WTC11 (cell line): ENCODE measurements at regions not wholly inside any gene's neighbourhood (a gene's known extent, or its start where the extent isn't known, plus 50 kb on each side); places are given as distances from the start of the nearest gene placed in this dataset.

Experiments used
- ATAC-seq: fragments of 200-7000 bp; cut with Tn5 transposase; 2 replicates; pipeline ENCODE4 v1.10.0; 2021; ENCODE audit warnings: mild to moderate bottlenecking, moderate library complexity
- CTCF ChIA-PET: fragments of 300-600 bp; sonication (Branson Sonifier 250); formaldehyde crosslinking; loops from one replicate; lab custom pipeline; 2021; ENCODE audit warnings: antibody characterized with exemption; lab: Charles Lee
- POLR2A ChIA-PET: fragments of 350-600 bp; sonication (Branson Sonifier 250); formaldehyde crosslinking; loops from one replicate; lab custom pipeline; 2021; ENCODE audit warnings: antibody characterized with exemption; lab: Charles Lee
- DNase-seq: peaks from one replicate; pipeline ENCODE4 v3.0.0; 2021; ENCODE audit warnings: low spot score
- H3K27ac Mint-ChIP-seq: 2 replicates; pipeline ENCODE4 v1.8.0; 2021; ENCODE audit warnings: mixed read lengths
- H3K27me3 Mint-ChIP-seq: 2 replicates; pipeline ENCODE4 v1.8.0; 2021; ENCODE audit warnings: low read depth, mild to moderate bottlenecking, moderate library complexity, mixed read lengths
- H3K36me3 Mint-ChIP-seq: 2 replicates; pipeline ENCODE4 v1.8.0; 2021; ENCODE audit warnings: mixed read lengths
- H3K4me1 Mint-ChIP-seq: 2 replicates; pipeline ENCODE4 v1.8.0; 2022; ENCODE audit warnings: mixed read lengths
- H3K4me3 Mint-ChIP-seq: 2 replicates; pipeline ENCODE4 v1.8.0; 2021; ENCODE audit warnings: mild to moderate bottlenecking, moderate library complexity, mixed read lengths
- H3K9me3 Mint-ChIP-seq: 2 replicates; pipeline ENCODE4 v1.8.0; 2021; ENCODE audit warnings: mixed read lengths
- AFF4 ChIP-seq: sonication (generic); formaldehyde crosslinking; IDR thresholded peaks from 2 replicates; pipeline ENCODE4 v1.8.1; 2023; ENCODE audit warnings: mild to moderate bottlenecking, missing genetic modification reagents, borderline replicate concordance
- AR ChIP-seq: fragments of 250-450 bp; sonication (Bioruptor Pico); IDR thresholded peaks from 2 replicates; pipeline ENCODE4 v1.9.0; 2021; ENCODE audit warnings: mild to moderate bottlenecking
- CBFB ChIP-seq: sonication (generic); formaldehyde crosslinking; IDR thresholded peaks from 2 replicates; pipeline ENCODE4 v1.8.1; 2022; ENCODE audit warnings: mild to moderate bottlenecking, low read depth, missing genetic modification reagents
- E2F1 ChIP-seq: sonication (generic); formaldehyde crosslinking; IDR thresholded peaks from 2 replicates; pipeline ENCODE4 v1.8.0; 2022; ENCODE audit warnings: mild to moderate bottlenecking, missing genetic modification reagents
- FOXP4 ChIP-seq: sonication (generic); formaldehyde crosslinking; IDR thresholded peaks from 2 replicates; pipeline ENCODE4 v1.8.0; 2022; ENCODE audit warnings: mild to moderate bottlenecking, missing genetic modification reagents
- GRHL2 ChIP-seq: fragments of 250-450 bp; sonication (Bioruptor Pico); IDR thresholded peaks from 2 replicates; pipeline ENCODE4 v1.8.0; 2022; ENCODE audit warnings: mild to moderate bottlenecking, moderate library complexity; ENCODE audit not compliant: insufficient replicate concordance, severe bottlenecking
- JUN ChIP-seq: sonication (generic); formaldehyde crosslinking; IDR thresholded peaks from 2 replicates; pipeline ENCODE4 v1.8.0; 2023; ENCODE audit warnings: mild to moderate bottlenecking, missing genetic modification reagents
- MAX ChIP-seq: sonication (generic); formaldehyde crosslinking; IDR thresholded peaks from 2 replicates; pipeline ENCODE4 v1.8.0; 2022; ENCODE audit warnings: mild to moderate bottlenecking, missing genetic modification reagents
- NR1H2 ChIP-seq: sonication (generic); formaldehyde crosslinking; IDR thresholded peaks from 2 replicates; pipeline ENCODE4 v1.9.0; 2021; ENCODE audit warnings: mild to moderate bottlenecking, moderate library complexity, missing genetic modification reagents
- NR3C1 ChIP-seq: sonication (generic); formaldehyde crosslinking; conservative IDR thresholded peaks from 2 replicates; pipeline ENCODE4 v1.8.1; 2023; ENCODE audit warnings: low read depth, mild to moderate bottlenecking, missing genetic modification reagents
- RELA ChIP-seq: sonication (generic); formaldehyde crosslinking; IDR thresholded peaks from 2 replicates; pipeline ENCODE4 v1.8.1; 2022; ENCODE audit warnings: missing genetic modification reagents, mild to moderate bottlenecking, borderline replicate concordance
- ZNF121 ChIP-seq: sonication (generic); formaldehyde crosslinking; IDR thresholded peaks from 2 replicates; pipeline ENCODE4 v1.8.0; 2023; ENCODE audit warnings: missing genetic modification reagents
- ZNF396 ChIP-seq: fragments of 250-450 bp; sonication (Bioruptor Pico); IDR thresholded peaks from 2 replicates; pipeline ENCODE4 v1.8.0; 2021; ENCODE audit warnings: mild to moderate bottlenecking, moderate library complexity, borderline replicate concordance
- TF ChIP-seq, protein P1 (sequence below): sonication (generic); formaldehyde crosslinking; IDR thresholded peaks from 2 replicates; pipeline ENCODE4 v1.8.0; 2023; ENCODE audit warnings: missing genetic modification reagents
- TF ChIP-seq, protein P2 (sequence below): sonication (generic); formaldehyde crosslinking; IDR thresholded peaks from 2 replicates; pipeline ENCODE4 v1.8.1; 2023; ENCODE audit warnings: mild to moderate bottlenecking, missing genetic modification reagents
- TF ChIP-seq, protein P3 (sequence below): sonication (generic); formaldehyde crosslinking; conservative IDR thresholded peaks from 2 replicates; pipeline ENCODE4 v1.8.1; 2022; ENCODE audit warnings: mild to moderate bottlenecking, missing genetic modification reagents

GRCh38 chr2:238747557-238747956 lies 100.3 kb upstream of the TWIST2 start:
- CTCF ChIA-PET = no interaction called here
- Mint-ChIP-seq H3K9me3 (peaks cover 35% of the 10 kb centered on the region), H3K36me3 (no peaks in the 10 kb centered on the region), H3K4me1 (no peaks in the 10 kb centered on the region), H3K4me3 (no peak overlapping the region), H3K27ac (no peak overlapping the region), H3K27me3 (no peaks in the 10 kb centered on the region; the same call in 1 of the 2 replicates)
- TF ChIP-seq AR (CRISPR knock-in tag) (no peak), NR1H2 (no peak), RELA (no peak), ZNF396 (CRISPR knock-in tag) (no peak), FOXP4 (CRISPR knock-in tag) (no peak), CBFB (CRISPR knock-in tag) (no peak), MAX (CRISPR knock-in tag) (no peak)
- TF ChIP-seq, protein P1, sequence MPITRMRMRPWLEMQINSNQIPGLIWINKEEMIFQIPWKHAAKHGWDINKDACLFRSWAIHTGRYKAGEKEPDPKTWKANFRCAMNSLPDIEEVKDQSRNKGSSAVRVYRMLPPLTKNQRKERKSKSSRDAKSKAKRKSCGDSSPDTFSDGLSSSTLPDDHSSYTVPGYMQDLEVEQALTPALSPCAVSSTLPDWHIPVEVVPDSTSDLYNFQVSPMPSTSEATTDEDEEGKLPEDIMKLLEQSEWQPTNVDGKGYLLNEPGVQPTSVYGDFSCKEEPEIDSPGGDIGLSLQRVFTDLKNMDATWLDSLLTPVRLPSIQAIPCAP = no peak
- TF ChIP-seq, protein P2, sequence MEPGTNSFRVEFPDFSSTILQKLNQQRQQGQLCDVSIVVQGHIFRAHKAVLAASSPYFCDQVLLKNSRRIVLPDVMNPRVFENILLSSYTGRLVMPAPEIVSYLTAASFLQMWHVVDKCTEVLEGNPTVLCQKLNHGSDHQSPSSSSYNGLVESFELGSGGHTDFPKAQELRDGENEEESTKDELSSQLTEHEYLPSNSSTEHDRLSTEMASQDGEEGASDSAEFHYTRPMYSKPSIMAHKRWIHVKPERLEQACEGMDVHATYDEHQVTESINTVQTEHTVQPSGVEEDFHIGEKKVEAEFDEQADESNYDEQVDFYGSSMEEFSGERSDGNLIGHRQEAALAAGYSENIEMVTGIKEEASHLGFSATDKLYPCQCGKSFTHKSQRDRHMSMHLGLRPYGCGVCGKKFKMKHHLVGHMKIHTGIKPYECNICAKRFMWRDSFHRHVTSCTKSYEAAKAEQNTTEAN = no peak
- no peak for ATAC-seq
- POLR2A ChIA-PET = no interaction called here
- no peak for DNase-seq

GRCh38 chr2:238750212-238750904 lies 97.5 kb upstream of the TWIST2 start:
- POLR2A ChIA-PET = no interaction called here
- ATAC-seq = no peak
- Mint-ChIP-seq H3K4me3 (no peak overlapping the region), H3K9me3 (peaks cover 28% of the 10 kb centered on the region), H3K4me1 (no peaks in the 10 kb centered on the region), H3K27me3 (no peaks in the 10 kb centered on the region; the same call in 1 of the 2 replicates), H3K27ac (no peak overlapping the region), H3K36me3 (no peaks in the 10 kb centered on the region)
- CTCF ChIA-PET = no interaction called here
- no peak for DNase-seq
- TF ChIP-seq NR3C1 (no peak), E2F1 (no peak), FOXP4 (CRISPR knock-in tag) (no peak), AFF4 (CRISPR knock-in tag) (no peak), GRHL2 (no peak), JUN (CRISPR knock-in tag) (no peak), ZNF121 (no peak)
- TF ChIP-seq, protein P3, sequence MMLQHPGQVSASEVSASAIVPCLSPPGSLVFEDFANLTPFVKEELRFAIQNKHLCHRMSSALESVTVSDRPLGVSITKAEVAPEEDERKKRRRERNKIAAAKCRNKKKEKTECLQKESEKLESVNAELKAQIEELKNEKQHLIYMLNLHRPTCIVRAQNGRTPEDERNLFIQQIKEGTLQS = no peak
